Mucosa of stomach (tissue), 1 donor: ENCODE measurements at regions not wholly inside any gene's neighbourhood (a gene's known extent, or its start where the extent isn't known, plus 50 kb on each side); places are given as distances from the start of the nearest gene placed in this dataset.
A peak's percentile ranks its signal among the peaks of the same experiment; 100 is the strongest.

ENCODE experiments used
- H3K27me3 ChIP-seq: one replicate; pipeline ENCODE4 v1.7.0; 2013; ENCODE audit warnings: mild to moderate bottlenecking, low read length; ENCODE audit not compliant: control insufficient read depth, insufficient read depth
- H3K36me3 ChIP-seq: one replicate; pipeline ENCODE4 v1.7.0; 2013; ENCODE audit warnings: low read length; ENCODE audit not compliant: control insufficient read depth, insufficient read depth
- H3K4me1 ChIP-seq: one replicate; pipeline ENCODE4 v1.7.0; 2013; ENCODE audit warnings: mild to moderate bottlenecking, low read length; ENCODE audit not compliant: control insufficient read depth, insufficient read depth
- H3K4me3 ChIP-seq: one replicate; pipeline ENCODE4 v1.7.0; 2013; ENCODE audit warnings: low read length
- H3K9ac ChIP-seq: one replicate; pipeline ENCODE4 v1.7.0; 2013; ENCODE audit warnings: mild to moderate bottlenecking, low read length, moderate library complexity
- H3K9me3 ChIP-seq: one replicate; pipeline ENCODE4 v1.7.0; 2013; ENCODE audit warnings: mild to moderate bottlenecking, low read length, moderate library complexity; ENCODE audit not compliant: control insufficient read depth
- donor health status: Pancreatic carcinoma.

DNA sequence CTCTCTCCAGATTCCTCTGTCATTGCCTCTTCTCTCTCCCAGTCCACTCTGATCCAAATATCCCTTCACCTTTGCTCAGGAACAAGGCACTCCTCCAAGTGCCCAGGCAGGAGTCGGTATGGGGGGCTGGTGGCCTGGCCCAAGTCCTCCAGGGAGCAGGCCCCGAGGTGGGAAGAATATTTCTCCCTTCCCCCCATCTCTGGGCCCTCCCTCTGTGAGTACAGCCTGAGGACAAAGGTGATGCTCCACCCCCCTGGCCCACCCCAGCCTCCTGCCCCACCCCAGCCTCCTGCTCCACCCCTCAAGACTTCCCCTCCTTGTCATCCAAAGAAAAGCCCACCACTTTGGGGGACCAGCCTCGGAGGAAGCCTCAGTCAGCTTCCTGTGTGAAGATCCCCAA, 96.9 kb downstream of the NCR2 start:
- Histone ChIP-seq H3K4me3 (no peak overlapping the region), H3K9ac (no peak overlapping the region)

GRCh38 chr6:41434803-41435481, 99.5 kb downstream of the NCR2 start:
- no peak overlapping the region for H3K9ac ChIP-seq
- H3K36me3 ChIP-seq: no peaks in the 10 kb centered on the region
- no peaks in the 10 kb centered on the region for H3K9me3 ChIP-seq
- H3K4me1 ChIP-seq: peaks cover 10% of the 10 kb centered on the region
- H3K4me3 ChIP-seq: no peak overlapping the region
- H3K27me3 ChIP-seq: no peaks in the 10 kb centered on the region

More for the DNA sequence above, 96.9 kb downstream of the NCR2 start:
- H3K9me3 ChIP-seq: no peaks in the 10 kb centered on the region
- H3K4me1 ChIP-seq: peaks cover 26% of the 10 kb centered on the region
- H3K36me3 ChIP-seq: no peaks in the 10 kb centered on the region
- peaks cover 5% of the 10 kb centered on the region for H3K27me3 ChIP-seq

DNA sequence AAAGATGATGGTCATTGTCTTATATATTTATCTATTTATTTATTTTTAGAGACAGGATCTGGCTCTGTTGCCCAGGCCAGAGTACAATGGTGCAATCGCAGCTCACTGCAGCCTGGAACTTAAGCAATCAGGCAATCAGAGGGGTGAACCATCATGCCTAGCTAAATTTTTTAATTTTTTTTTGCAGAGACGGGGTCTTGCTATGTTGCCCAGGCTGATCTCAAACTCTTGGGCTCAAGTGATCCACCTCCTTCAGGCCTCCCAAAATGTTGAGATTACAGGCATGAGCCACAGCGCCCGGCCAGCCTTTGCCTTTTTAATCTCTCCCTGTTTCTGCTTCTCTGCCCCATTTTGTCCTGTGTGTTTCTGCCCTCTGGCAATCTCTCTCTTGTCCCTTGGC, 102.2 kb downstream of the NCR2 start:
- Histone ChIP-seq H3K9me3 (no peaks in the 10 kb centered on the region), H3K36me3 (no peaks in the 10 kb centered on the region), H3K27me3 (no peaks in the 10 kb centered on the region)

DNA sequence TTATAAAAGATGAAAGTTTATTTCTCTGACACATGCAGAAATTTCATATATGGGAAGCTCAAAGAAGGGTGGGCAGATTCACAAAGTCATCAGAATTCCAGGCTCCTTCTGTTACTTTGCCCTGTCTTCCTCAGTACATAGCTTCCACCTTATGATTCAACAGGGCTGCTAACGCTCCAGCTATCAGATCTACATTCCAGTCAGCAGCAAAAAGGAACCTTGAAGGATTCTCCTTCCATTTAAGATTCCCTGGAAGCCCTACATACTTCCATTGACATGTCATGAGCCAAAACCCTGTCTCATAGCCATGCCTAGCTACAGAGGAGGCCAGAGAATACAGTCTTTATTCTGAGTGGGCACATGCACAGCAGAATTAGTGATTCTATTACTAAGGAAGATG, 103.3 kb downstream of the NCR2 start:
- H3K27me3 ChIP-seq: no peaks in the 10 kb centered on the region
- peaks cover 13% of the 10 kb centered on the region for H3K4me1 ChIP-seq
- H3K9me3 ChIP-seq: no peaks in the 10 kb centered on the region
- H3K36me3 ChIP-seq: no peaks in the 10 kb centered on the region
- no peak overlapping the region for H3K9ac ChIP-seq
- no peak overlapping the region for H3K4me3 ChIP-seq

More for the DNA sequence above, 102.2 kb downstream of the NCR2 start:
- no peak overlapping the region for H3K9ac ChIP-seq
- no peak overlapping the region for H3K4me3 ChIP-seq
- peaks cover 5% of the 10 kb centered on the region for H3K4me1 ChIP-seq

DNA sequence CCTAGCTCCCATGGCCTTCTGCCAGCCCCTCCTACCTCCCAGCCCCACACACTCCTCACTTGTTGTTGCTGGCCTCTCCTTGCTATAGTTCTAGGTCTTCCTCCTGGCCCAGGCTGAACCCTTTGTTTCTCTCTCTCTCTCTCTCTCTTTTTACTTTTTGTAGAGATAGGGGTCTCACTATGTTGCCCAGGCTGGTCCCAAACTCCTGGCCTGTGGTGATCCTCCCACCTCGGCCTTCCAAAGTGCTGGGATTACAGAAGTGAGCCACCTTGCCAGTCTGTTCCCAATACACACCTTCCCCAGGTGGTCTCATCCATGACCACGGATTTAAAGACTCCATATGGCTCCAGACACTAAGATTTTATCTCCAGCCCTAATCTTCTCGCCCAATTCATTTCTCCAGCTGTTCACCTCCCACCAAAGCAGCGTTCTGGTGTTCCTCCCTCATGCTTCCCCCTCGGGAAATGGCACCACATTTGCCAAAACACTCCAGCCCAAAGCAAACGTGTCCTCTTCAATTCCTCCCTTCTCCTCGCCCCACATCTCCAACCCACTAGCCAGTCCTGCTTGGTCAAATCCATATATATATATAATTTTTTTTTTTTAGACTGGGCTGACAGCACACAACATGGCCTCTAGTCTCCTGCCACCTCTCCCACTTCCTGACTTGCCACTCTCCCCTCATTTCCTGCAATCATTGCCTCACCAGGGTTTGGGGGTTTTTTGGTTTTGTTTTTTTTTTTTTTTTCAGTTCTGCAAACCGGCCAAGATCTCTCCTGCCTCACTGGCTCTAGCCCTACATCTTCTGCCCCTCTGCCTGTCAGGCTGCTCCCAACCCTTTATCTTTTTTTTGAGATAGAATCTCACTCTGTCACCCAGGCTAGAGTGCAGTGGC, 104.4 kb downstream of the NCR2 start:
- Histone ChIP-seq H3K27me3 (no peaks in the 10 kb centered on the region), H3K4me1 (peaks cover 24% of the 10 kb centered on the region), H3K9ac (no peak overlapping the region), H3K4me3 (no peak overlapping the region), H3K36me3 (no peaks in the 10 kb centered on the region), H3K9me3 (no peaks in the 10 kb centered on the region)

DNA sequence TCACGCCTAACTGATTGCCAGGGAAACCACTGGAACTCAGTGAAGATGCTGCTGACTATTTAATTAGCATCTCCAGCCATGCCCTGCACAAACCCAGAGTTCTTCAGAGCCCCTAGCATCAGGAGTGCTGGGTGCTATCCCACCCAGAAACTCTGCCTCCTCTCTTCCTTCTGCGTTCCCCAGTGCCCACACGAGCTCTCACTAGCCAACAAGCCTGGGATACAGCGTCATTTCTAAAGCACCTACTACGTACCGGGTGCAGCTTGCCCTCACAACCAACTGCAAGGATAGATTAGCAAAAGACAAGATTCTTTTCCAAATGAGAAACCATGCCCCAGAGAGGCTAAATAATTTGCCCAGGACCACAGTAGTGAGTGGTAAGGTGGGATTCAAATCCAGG, 105.2 kb upstream of the FOXP4 start:
- Histone ChIP-seq H3K9ac (no peak overlapping the region), H3K36me3 (no peaks in the 10 kb centered on the region), H3K27me3 (no peaks in the 10 kb centered on the region), H3K9me3 (no peaks in the 10 kb centered on the region), H3K4me1 (peaks cover 30% of the 10 kb centered on the region), H3K4me3 (no peak overlapping the region)

GRCh38 chr6:41441598-41442351, 104.4 kb upstream of the FOXP4 start:
- Histone ChIP-seq H3K36me3 (no peaks in the 10 kb centered on the region), H3K4me3 (no peak overlapping the region), H3K9ac (no peak overlapping the region), H3K4me1 (peaks cover 30% of the 10 kb centered on the region), H3K27me3 (no peaks in the 10 kb centered on the region), H3K9me3 (no peaks in the 10 kb centered on the region)

DNA sequence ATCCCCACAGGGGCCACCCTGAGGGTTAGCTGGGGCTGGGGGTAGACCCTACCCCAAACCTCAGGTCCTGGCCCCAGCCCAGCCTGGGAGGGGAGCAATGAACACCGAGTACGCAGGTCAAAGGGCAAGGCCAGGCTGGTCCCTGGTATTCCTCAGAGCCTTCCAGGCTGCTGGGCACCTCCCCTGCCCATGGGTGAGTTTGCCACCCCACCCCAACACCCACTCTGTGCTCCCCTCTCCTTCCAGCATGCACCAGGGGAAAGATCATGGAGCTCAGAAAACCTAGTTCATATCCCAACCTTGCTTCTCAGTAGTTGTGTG, 103.9 kb upstream of the FOXP4 start:
- H3K9me3 ChIP-seq: no peaks in the 10 kb centered on the region
- no peak overlapping the region for H3K4me3 ChIP-seq
- no peaks in the 10 kb centered on the region for H3K36me3 ChIP-seq
- H3K27me3 ChIP-seq: no peaks in the 10 kb centered on the region
- H3K9ac ChIP-seq: no peak overlapping the region
- peaks cover 30% of the 10 kb centered on the region for H3K4me1 ChIP-seq

GRCh38 chr6:41442800-41443501, 103.2 kb upstream of the FOXP4 start:
- H3K27me3 ChIP-seq: no peaks in the 10 kb centered on the region
- peaks cover 30% of the 10 kb centered on the region for H3K4me1 ChIP-seq
- no peaks in the 10 kb centered on the region for H3K9me3 ChIP-seq
- no peak overlapping the region for H3K4me3 ChIP-seq
- H3K9ac ChIP-seq: peak overlapping the region; percentile 42
- H3K36me3 ChIP-seq: no peaks in the 10 kb centered on the region

- Histone ChIP-seq H3K4me3 (no peak overlapping the region), H3K9me3 (no peaks in the 10 kb centered on the region), H3K4me1 (peaks cover 36% of the 10 kb centered on the region), H3K36me3 (no peaks in the 10 kb centered on the region), H3K9ac (peak overlapping the region; percentile 45), H3K27me3 (no peaks in the 10 kb centered on the region)
Measured at GRCh38 chr6:41443616-41444525, 102.3 kb upstream of the FOXP4 start.

- Histone ChIP-seq H3K4me1 (peaks cover 50% of the 10 kb centered on the region), H3K36me3 (no peaks in the 10 kb centered on the region), H3K27me3 (no peaks in the 10 kb centered on the region), H3K4me3 (no peak overlapping the region), H3K9me3 (no peaks in the 10 kb centered on the region), H3K9ac (no peak overlapping the region)
Measured at GRCh38 chr6:41445261-41445660, 100.9 kb upstream of the FOXP4 start.
